ENCODE measurements at regions not wholly inside any gene's neighbourhood (a gene's known extent, or its start where the extent isn't known, plus 50 kb on each side); places are given as distances from the start of the nearest gene placed in this dataset.

- TF ChIP-seq, protein P1, sequence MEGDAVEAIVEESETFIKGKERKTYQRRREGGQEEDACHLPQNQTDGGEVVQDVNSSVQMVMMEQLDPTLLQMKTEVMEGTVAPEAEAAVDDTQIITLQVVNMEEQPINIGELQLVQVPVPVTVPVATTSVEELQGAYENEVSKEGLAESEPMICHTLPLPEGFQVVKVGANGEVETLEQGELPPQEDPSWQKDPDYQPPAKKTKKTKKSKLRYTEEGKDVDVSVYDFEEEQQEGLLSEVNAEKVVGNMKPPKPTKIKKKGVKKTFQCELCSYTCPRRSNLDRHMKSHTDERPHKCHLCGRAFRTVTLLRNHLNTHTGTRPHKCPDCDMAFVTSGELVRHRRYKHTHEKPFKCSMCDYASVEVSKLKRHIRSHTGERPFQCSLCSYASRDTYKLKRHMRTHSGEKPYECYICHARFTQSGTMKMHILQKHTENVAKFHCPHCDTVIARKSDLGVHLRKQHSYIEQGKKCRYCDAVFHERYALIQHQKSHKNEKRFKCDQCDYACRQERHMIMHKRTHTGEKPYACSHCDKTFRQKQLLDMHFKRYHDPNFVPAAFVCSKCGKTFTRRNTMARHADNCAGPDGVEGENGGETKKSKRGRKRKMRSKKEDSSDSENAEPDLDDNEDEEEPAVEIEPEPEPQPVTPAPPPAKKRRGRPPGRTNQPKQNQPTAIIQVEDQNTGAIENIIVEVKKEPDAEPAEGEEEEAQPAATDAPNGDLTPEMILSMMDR (IDR thresholded peaks at IDR 0.05): no peak
- no peak for TF ChIP-seq POLR2A (IDR thresholded peaks at IDR 0.05)
Observed at GRCh38 chr1:245095903-245096302, 58.9 kb upstream of the KIF26B start.

All from lower leg skin (tissue), 3 donors.